ENCODE measurements at regions not wholly inside any gene's neighbourhood (a gene's known extent, or its start where the extent isn't known, plus 50 kb on each side); places are given as distances from the start of the nearest gene placed in this dataset.

DNA sequence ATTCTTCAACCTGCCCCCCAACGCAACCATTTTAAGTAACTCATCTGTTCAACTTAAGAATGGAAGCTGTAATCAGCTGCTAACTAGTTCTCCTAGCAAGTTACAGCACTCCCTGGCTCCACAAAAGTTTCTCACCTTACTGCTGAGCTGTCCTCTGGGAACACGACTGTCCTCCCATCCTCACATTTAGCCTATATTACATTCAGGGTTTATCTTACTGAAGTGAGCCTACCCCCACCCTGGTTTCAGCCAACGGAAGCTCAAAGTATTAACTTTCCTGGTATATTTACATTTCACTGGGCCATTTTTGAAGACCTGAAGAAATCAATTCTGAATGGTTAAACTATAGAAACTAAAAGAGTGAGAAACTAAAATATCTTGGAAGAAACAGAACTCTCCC is 64.9 kb upstream of the TANK start:
- Mint-ChIP-seq H3K4me1 (peaks cover 6% of the 10 kb centered on the region), H3K36me3 (ENCODE audit: low read depth) (no peaks in the 10 kb centered on the region), H3K9me3 (peaks cover 13% of the 10 kb centered on the region), H3K27ac (peak overlapping the region; percentile 15), H3K27me3 (ENCODE audit: low read depth, poor library complexity) (no peaks in the 10 kb centered on the region), H3K4me3 (no peak overlapping the region)
- no peak for DNase-seq
- TF ChIP-seq, protein P1, sequence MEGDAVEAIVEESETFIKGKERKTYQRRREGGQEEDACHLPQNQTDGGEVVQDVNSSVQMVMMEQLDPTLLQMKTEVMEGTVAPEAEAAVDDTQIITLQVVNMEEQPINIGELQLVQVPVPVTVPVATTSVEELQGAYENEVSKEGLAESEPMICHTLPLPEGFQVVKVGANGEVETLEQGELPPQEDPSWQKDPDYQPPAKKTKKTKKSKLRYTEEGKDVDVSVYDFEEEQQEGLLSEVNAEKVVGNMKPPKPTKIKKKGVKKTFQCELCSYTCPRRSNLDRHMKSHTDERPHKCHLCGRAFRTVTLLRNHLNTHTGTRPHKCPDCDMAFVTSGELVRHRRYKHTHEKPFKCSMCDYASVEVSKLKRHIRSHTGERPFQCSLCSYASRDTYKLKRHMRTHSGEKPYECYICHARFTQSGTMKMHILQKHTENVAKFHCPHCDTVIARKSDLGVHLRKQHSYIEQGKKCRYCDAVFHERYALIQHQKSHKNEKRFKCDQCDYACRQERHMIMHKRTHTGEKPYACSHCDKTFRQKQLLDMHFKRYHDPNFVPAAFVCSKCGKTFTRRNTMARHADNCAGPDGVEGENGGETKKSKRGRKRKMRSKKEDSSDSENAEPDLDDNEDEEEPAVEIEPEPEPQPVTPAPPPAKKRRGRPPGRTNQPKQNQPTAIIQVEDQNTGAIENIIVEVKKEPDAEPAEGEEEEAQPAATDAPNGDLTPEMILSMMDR (IDR thresholded peaks at IDR 0.05): no peak

DNA sequence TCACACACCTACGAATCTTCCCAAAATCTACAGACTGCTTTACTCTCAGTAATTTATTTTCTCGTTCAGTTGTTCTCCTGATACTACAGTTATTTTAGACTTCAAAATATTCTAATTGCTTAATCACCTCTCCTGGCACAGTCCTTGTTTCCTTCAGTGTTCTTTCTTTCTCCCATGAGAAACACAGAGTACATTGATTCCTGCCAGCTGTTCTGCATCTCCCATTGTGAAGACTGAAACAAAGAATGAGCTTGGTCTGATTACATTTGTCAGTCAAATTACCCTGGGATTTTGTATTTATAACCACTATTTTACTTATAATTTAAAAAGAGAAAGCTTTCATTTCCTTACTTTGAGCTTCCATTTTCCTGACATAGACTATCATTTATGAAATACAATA is 63.9 kb upstream of the TANK start:
- TF ChIP-seq, protein P1 (IDR thresholded peaks at IDR 0.05): no peak
- Mint-ChIP-seq H3K4me1 (peaks cover 10% of the 10 kb centered on the region), H3K27me3 (ENCODE audit: low read depth, poor library complexity) (no peaks in the 10 kb centered on the region), H3K9me3 (peaks cover 13% of the 10 kb centered on the region), H3K4me3 (no peak overlapping the region), H3K27ac (peak overlapping the region; percentile 23), H3K36me3 (ENCODE audit: low read depth) (no peaks in the 10 kb centered on the region)
- DNase-seq: no peak

DNA sequence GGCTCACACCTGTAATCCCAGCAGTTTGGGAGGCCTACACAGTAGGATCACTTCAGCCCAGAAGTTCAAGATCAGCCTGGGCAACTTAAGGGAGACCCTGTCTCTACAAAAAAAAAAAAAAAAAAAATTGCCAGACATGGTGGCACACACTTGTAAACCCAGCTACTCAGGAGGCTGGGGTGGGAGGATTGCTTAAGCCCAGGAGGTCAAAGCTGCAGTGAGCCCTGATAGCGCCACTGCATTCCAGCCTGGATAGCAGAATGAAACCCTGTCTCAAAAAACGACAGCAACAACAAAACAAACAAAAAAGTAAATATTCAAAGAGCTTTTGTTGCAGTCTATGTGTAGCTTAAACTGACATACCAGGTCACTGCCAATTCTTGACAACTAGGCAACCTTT is 63.1 kb upstream of the TANK start:
- Mint-ChIP-seq H3K27me3 (ENCODE audit: low read depth, poor library complexity) (no peaks in the 10 kb centered on the region), H3K36me3 (ENCODE audit: low read depth) (no peaks in the 10 kb centered on the region), H3K4me1 (peaks cover 12% of the 10 kb centered on the region), H3K27ac (no peak overlapping the region), H3K9me3 (peaks cover 13% of the 10 kb centered on the region), H3K4me3 (no peak overlapping the region)
- DNase-seq: no peak
- TF ChIP-seq, protein P1 (IDR thresholded peaks at IDR 0.05): no peak

DNA sequence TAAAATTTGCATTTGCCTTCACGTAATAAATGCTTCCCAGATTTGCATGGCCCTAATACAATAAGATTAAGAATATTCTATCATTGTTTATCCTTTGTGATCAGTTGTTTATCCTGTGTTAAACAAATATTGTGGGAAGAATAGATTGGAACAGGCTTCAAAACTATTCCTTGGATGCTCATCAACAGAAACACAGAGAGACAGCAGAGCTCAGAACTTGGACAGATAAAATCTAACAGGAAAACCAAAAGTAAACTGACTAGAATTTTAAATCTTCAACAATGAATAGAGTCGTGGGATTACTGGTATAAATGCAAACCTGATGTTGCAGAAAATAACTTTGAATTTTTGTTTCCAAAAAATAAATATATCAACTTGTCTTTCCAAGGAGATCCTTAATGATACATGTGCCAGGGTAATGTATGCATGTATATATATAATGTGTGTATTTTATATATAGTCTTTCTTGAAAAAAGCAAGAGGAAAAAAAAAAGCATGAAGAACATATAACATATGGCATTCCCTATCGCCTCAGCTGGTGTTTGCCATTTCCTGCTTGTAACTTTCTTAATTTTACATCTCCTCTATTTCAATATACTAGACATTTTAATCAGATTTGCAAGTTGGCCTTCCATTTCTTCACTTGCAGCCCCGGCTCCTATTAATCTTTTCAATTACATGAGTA is 59.9 kb upstream of the TANK start:
- H3K9me3 Mint-ChIP-seq: peaks cover 13% of the 10 kb centered on the region
- H3K4me1 Mint-ChIP-seq: peaks cover 8% of the 10 kb centered on the region
- H3K27me3 Mint-ChIP-seq (ENCODE audit: low read depth, poor library complexity): no peaks in the 10 kb centered on the region
- H3K27ac Mint-ChIP-seq: no peak overlapping the region
- no peaks in the 10 kb centered on the region for H3K36me3 Mint-ChIP-seq (ENCODE audit: low read depth)
- no peak overlapping the region for H3K4me3 Mint-ChIP-seq
- DNase-seq: no peak
- TF ChIP-seq, protein P1 (IDR thresholded peaks at IDR 0.05): no peak

DNA sequence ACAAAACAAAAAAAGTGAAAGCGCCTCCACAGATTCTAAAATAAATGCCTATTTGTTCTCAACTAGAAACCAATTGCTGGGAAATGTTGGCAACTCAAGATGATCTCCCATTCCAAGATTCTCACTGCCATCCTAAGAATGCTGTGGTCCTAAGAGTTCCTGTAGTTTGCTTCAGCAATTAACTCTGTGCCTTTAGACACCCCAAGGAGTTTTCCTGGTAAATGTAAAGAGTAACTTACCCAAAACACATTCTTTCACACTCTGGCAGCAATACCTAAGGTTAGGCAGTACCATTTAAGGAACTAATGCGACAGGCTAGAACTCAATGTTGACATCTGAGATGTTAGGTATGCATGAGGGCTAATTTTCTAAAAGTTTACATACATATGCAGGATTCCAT is 58.8 kb upstream of the TANK start:
- TF ChIP-seq, protein P1 (IDR thresholded peaks at IDR 0.05): no peak
- Mint-ChIP-seq H3K4me3 (no peak overlapping the region), H3K27me3 (ENCODE audit: low read depth, poor library complexity) (no peaks in the 10 kb centered on the region), H3K27ac (no peak overlapping the region), H3K9me3 (peaks cover 13% of the 10 kb centered on the region), H3K4me1 (peaks cover 6% of the 10 kb centered on the region), H3K36me3 (ENCODE audit: low read depth) (no peaks in the 10 kb centered on the region)
- no peak for DNase-seq

DNA sequence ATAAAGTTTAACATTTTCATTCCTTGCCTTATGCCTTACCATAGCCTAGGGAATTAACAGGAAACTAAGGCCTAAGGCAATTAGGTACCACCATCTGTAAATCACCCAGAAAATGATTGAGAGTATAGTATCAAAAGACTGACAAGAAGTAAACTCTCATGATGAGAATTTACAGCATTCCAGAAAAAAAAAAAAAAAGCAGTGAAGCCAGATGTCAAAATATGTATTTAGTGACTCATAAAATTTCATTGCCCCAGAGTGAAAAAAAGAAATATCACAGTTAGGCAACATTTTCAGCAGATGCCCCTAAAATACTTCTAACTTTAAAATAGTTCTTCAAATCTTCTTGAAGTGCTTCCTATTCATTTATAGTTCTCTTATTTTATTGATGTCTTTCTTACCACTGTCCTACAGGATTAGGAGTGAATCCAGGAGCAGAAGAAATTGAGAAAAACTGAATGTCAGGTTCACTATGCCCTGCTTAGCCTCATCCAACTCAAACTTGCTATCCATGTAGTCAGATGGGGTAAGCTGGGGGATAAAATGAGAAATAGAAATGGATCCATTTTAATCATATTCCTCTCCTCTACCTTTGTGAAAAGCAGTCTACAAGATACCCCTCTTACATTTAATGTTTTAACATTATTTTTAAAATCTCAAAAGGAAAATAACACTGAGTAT is 57.3 kb upstream of the TANK start:
- H3K36me3 Mint-ChIP-seq (ENCODE audit: low read depth): no peaks in the 10 kb centered on the region
- no peak for DNase-seq
- H3K27ac Mint-ChIP-seq: no peak overlapping the region
- H3K4me3 Mint-ChIP-seq: no peak overlapping the region
- peaks cover 6% of the 10 kb centered on the region for H3K4me1 Mint-ChIP-seq
- no peaks in the 10 kb centered on the region for H3K27me3 Mint-ChIP-seq (ENCODE audit: low read depth, poor library complexity)
- TF ChIP-seq, protein P1 (IDR thresholded peaks at IDR 0.05): no peak
- H3K9me3 Mint-ChIP-seq: peaks cover 13% of the 10 kb centered on the region

Data from nephron progenitor cell (in vitro differentiated cells).